ENCODE measurements at regions not wholly inside any gene's neighbourhood (a gene's known extent, or its start where the extent isn't known, plus 50 kb on each side); places are given as distances from the start of the nearest gene placed in this dataset.

GRCh38 chr3:110750201-110750600, 321.4 kb upstream of the NECTIN3 start:
- no peak for TF ChIP-seq CTCF (conservative IDR thresholded peaks at IDR 0.05; ENCODE audit: low read length)
- TF ChIP-seq EZH2phosphoT487 (IDR thresholded peaks at IDR 0.05; ENCODE audit: borderline replicate concordance, low read depth, low read length), result no peak
